ENCODE measurements at regions not wholly inside any gene's neighbourhood (a gene's known extent, or its start where the extent isn't known, plus 50 kb on each side); places are given as distances from the start of the nearest gene placed in this dataset.
"Not testable (repeated sequence)": the region's sequence is repeated elsewhere in the genome, so short reads cannot be mapped to it uniquely, and the experiment has no call there.

DNA sequence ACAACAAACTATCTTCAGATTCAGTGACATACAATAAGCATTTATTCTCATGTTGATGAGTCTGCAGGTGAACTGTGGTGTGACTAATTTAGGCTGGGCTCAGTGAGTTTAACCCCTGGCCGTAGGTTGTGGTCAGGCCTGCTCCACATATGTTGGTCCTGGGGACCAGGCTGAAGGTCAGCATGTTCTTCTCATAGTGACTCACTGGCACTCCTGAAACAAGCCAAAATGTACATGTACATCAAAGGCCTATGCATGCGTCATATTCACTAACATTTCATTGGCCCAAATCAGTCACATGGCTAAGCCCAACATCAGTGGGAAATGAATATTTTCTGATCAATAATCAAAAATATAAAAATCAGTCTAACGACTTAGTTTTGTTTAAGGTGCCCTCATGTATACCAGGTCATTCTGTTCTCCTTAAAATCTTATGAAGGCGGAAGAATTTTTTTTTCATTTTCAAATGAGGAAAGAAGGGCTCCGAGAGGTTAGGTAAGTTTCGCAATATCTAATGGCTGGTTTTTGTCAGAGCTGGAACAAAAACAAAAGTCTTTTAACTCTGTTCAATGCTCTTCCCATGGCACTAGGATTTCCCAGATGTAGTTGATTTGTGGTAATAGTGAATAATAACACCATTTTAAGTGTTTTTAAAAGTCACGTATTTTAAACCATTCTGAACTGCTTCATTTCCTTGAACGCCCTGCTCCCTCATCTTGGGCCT lies 148.5 kb downstream of the MFSD1 start:
- H3K9me3 ChIP-seq (ENCODE audit: control insufficient read depth, insufficient read depth, low read length): no peaks in the 10 kb centered on the region
- TF ChIP-seq EZH2phosphoT487 (IDR thresholded peaks at IDR 0.05; ENCODE audit: borderline replicate concordance, low read length): no peak
- no peaks in the 10 kb centered on the region for H3F3A ChIP-seq (ENCODE audit: control insufficient read depth, insufficient read depth)
- no peaks in the 10 kb centered on the region for H4K20me1 ChIP-seq (ENCODE audit: control insufficient read depth, insufficient read depth, low read depth, low read length)
- H3K4me2 ChIP-seq (ENCODE audit: low read length): no peak overlapping the region
- H3K4me3 ChIP-seq (ENCODE audit: low read length): no peak overlapping the region
- no peak overlapping the region for H3K27ac ChIP-seq (ENCODE audit: low read depth, low read length)
- H3K9me2 ChIP-seq (replicated peaks; ENCODE audit: control insufficient read depth, low read length): no peaks in the 10 kb centered on the region
- H3K27me3 ChIP-seq (ENCODE audit: control insufficient read depth, low read length): peaks cover 2% of the 10 kb centered on the region; the same call in 1 of the 2 replicates
- H3K79me2 ChIP-seq (ENCODE audit: control insufficient read depth, low read length): no peaks in the 10 kb centered on the region
- no peaks in the 10 kb centered on the region for H3K4me1 ChIP-seq (ENCODE audit: control insufficient read depth, low read length)
- no peaks in the 10 kb centered on the region for H3K36me3 ChIP-seq (ENCODE audit: control insufficient read depth, low read length)

DNA sequence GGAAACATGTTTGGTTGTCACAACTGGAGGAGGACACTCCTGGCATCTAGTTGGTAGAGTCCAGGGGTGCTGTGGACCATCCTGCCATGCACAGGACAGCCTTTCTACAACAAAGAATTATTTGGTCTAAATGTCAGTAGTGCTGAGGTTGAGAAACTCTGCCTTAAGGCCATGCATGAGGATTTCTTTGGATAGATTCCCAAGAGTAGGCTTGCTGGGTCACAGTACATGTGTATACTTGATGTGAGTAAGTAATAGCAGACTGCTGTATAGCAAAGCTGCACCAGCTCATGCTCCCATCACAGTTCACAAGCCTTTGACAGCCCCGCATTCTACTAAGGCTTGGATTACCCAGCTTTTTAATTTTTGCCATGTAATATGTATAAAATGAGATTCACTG lies 151.3 kb downstream of the MFSD1 start:
- H3K4me2 ChIP-seq (ENCODE audit: low read length): no peak overlapping the region

DNA sequence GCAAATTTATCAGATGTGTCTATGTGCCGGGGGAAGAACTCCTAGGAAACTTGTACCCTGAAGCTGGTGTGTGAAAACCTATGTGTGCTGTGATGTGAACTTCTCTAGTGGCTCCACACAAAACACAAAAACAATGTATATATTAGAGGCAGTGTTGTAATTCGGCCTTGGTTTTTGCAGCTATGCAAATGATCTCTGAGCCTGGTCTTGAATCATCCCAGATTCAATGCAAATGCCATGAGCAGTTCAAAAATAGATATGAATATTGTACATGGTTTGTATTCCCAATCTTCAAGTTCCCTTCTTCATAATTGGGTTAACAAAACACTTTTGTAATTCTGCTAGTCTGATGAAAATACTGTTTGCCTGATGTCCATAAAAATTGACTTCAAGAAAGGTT lies 152.6 kb downstream of the MFSD1 start:
- Histone ChIP-seq H3K9me3 (ENCODE audit: control insufficient read depth, insufficient read depth, low read length) (no peaks in the 10 kb centered on the region), H3K4me2 (ENCODE audit: low read length) (no peak overlapping the region), H3K36me3 (ENCODE audit: control insufficient read depth, low read length) (no peaks in the 10 kb centered on the region), H3K79me2 (ENCODE audit: control insufficient read depth, low read length) (no peaks in the 10 kb centered on the region), H3K4me3 (ENCODE audit: low read length) (no peak overlapping the region), H3K27ac (ENCODE audit: low read depth, low read length) (no peak overlapping the region), H3K9me2 (replicated peaks; ENCODE audit: control insufficient read depth, low read length) (no peaks in the 10 kb centered on the region), H4K20me1 (ENCODE audit: control insufficient read depth, insufficient read depth, low read depth, low read length) (no peaks in the 10 kb centered on the region), H3F3A (ENCODE audit: control insufficient read depth, insufficient read depth) (no peaks in the 10 kb centered on the region), H3K4me1 (ENCODE audit: control insufficient read depth, low read length) (no peaks in the 10 kb centered on the region), H3K27me3 (ENCODE audit: control insufficient read depth, low read length) (0 out of 2 replicates have a peak, but pooled peaks cover 2% of the 10 kb centered on the region)
- TF ChIP-seq EZH2phosphoT487 (IDR thresholded peaks at IDR 0.05; ENCODE audit: borderline replicate concordance, low read length): no peak
- TF ChIP-seq, protein P1, sequence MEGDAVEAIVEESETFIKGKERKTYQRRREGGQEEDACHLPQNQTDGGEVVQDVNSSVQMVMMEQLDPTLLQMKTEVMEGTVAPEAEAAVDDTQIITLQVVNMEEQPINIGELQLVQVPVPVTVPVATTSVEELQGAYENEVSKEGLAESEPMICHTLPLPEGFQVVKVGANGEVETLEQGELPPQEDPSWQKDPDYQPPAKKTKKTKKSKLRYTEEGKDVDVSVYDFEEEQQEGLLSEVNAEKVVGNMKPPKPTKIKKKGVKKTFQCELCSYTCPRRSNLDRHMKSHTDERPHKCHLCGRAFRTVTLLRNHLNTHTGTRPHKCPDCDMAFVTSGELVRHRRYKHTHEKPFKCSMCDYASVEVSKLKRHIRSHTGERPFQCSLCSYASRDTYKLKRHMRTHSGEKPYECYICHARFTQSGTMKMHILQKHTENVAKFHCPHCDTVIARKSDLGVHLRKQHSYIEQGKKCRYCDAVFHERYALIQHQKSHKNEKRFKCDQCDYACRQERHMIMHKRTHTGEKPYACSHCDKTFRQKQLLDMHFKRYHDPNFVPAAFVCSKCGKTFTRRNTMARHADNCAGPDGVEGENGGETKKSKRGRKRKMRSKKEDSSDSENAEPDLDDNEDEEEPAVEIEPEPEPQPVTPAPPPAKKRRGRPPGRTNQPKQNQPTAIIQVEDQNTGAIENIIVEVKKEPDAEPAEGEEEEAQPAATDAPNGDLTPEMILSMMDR (IDR thresholded peaks at IDR 0.05; ENCODE audit: low read depth, low read length, poor library complexity, severe bottlenecking): no peak

More for the DNA sequence above, 151.3 kb downstream of the MFSD1 start:
- H3K27ac ChIP-seq (ENCODE audit: low read depth, low read length): no peak overlapping the region
- no peak for TF ChIP-seq EZH2phosphoT487 (IDR thresholded peaks at IDR 0.05; ENCODE audit: borderline replicate concordance, low read length)
- TF ChIP-seq, protein P1 (IDR thresholded peaks at IDR 0.05; ENCODE audit: low read depth, low read length, poor library complexity, severe bottlenecking): no peak
- H3F3A ChIP-seq (ENCODE audit: control insufficient read depth, insufficient read depth): no peaks in the 10 kb centered on the region
- no peaks in the 10 kb centered on the region for H3K9me3 ChIP-seq (ENCODE audit: control insufficient read depth, insufficient read depth, low read length)
- no peak overlapping the region for H3K4me3 ChIP-seq (ENCODE audit: low read length)
- H3K79me2 ChIP-seq (ENCODE audit: control insufficient read depth, low read length): no peaks in the 10 kb centered on the region
- 0 out of 2 replicates have a peak, but pooled peaks cover 2% of the 10 kb centered on the region for H3K27me3 ChIP-seq (ENCODE audit: control insufficient read depth, low read length)
- no peaks in the 10 kb centered on the region for H3K9me2 ChIP-seq (replicated peaks; ENCODE audit: control insufficient read depth, low read length)
- no peaks in the 10 kb centered on the region for H3K36me3 ChIP-seq (ENCODE audit: control insufficient read depth, low read length)
- H3K4me1 ChIP-seq (ENCODE audit: control insufficient read depth, low read length): no peaks in the 10 kb centered on the region
- no peaks in the 10 kb centered on the region for H4K20me1 ChIP-seq (ENCODE audit: control insufficient read depth, insufficient read depth, low read depth, low read length)

DNA sequence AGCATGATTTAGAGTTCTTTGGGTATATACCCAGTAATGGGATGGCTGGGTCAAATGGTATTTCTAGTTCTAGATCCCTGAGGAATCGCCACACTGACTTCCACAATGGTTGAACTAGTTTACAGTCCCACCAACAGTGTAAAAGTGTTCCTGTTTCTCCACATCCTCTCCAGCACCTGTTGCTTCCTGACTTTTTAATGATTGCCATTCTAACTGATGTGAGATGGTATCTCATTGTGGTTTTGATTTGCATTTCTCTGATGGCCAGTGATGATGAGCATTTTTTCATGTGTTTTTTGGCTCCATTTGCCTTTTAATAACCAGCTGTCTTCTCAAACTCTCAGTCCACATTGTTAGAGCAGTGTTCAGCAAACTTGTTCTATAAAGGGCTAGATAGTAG lies 155.9 kb downstream of the MFSD1 start:
- H3K36me3 ChIP-seq (ENCODE audit: control insufficient read depth, low read length); H3K9me3 ChIP-seq (ENCODE audit: control insufficient read depth, insufficient read depth, low read length); H3K4me1 ChIP-seq (ENCODE audit: control insufficient read depth, low read length); H3F3A ChIP-seq (ENCODE audit: control insufficient read depth, insufficient read depth); H3K27ac ChIP-seq (ENCODE audit: low read depth, low read length); H4K20me1 ChIP-seq (ENCODE audit: control insufficient read depth, insufficient read depth, low read depth, low read length); H3K4me2 ChIP-seq (ENCODE audit: low read length); H3K79me2 ChIP-seq (ENCODE audit: control insufficient read depth, low read length); H3K27me3 ChIP-seq (ENCODE audit: control insufficient read depth, low read length); H3K9me2 ChIP-seq (replicated peaks; ENCODE audit: control insufficient read depth, low read length); H3K4me3 ChIP-seq (ENCODE audit: low read length): not testable (repeated sequence)

Data from DOHH2 (cell line).